ENCODE measurements at regions not wholly inside any gene's neighbourhood (a gene's known extent, or its start where the extent isn't known, plus 50 kb on each side); places are given as distances from the start of the nearest gene placed in this dataset.

GRCh38 chr13:58318495-58319167 is 687.1 kb downstream of the PCDH17 start:
- ChIA-PET CTCF (no interaction called here), POLR2A (no interaction called here)
- Histone ChIP-seq H3K4me3 (ENCODE audit: low read length) (no peak overlapping the region), H3K36me3 (ENCODE audit: insufficient read depth, low read length) (no peaks in the 10 kb centered on the region), H3K9me3 (ENCODE audit: control insufficient read depth in 1 of 2, insufficient read depth in 1 of 2, low read length in 2 of 2) (peaks cover 0 to 9% of the 10 kb centered on the region in 2 experiments), H3K27me3 (ENCODE audit: control insufficient read depth in 1 of 2, insufficient read depth in 2 of 2, low read length in 2 of 2) (no peaks in the 10 kb centered on the region), H3K4me1 (ENCODE audit: insufficient read depth, low read length) (no peaks in the 10 kb centered on the region), H3K27ac (ENCODE audit: low read depth in 1 of 2, low read length in 2 of 2) (no peak overlapping the region)
- ATAC-seq (ENCODE audit: poor library complexity) (no peak), DNase-seq (no peak)
- no peaks in the 10 kb centered on the region for H3K4me1 Mint-ChIP-seq (ENCODE audit: low read depth)
- no peak overlapping the region for H3K4me3 Mint-ChIP-seq
- no peaks in the 10 kb centered on the region for H3K36me3 Mint-ChIP-seq (ENCODE audit: low read depth)
- H3K27me3 Mint-ChIP-seq, result no peaks in the 10 kb centered on the region
- intact Hi-C loops (cut with DNase I, micrococcal nuclease), result no loop called here
- no peak for TF ChIP-seq CTCF (IDR thresholded peaks at IDR 0.05)
- H3K27ac Mint-ChIP-seq, result no peak overlapping the region
- H3K9me3 Mint-ChIP-seq, result peaks cover 2% of the 10 kb centered on the region

GRCh38 chr13:58324161-58324560 is 692.6 kb downstream of the PCDH17 start:
- Mint-ChIP-seq H3K9me3 (peaks cover 2% of the 10 kb centered on the region), H3K4me1 (ENCODE audit: low read depth) (no peaks in the 10 kb centered on the region), H3K27ac (no peak overlapping the region), H3K36me3 (ENCODE audit: low read depth) (no peaks in the 10 kb centered on the region), H3K4me3 (no peak overlapping the region), H3K27me3 (no peaks in the 10 kb centered on the region)
- intact Hi-C loops (cut with DNase I, micrococcal nuclease), result no loop called here
- H3K27ac ChIP-seq (ENCODE audit: low read depth in 1 of 2, low read length in 2 of 2), result no peak overlapping the region
- ChIA-PET CTCF (no interaction called here), POLR2A (no interaction called here)
- H3K4me3 ChIP-seq (ENCODE audit: low read length), result no peak overlapping the region
- H3K4me1 ChIP-seq (ENCODE audit: insufficient read depth, low read length), result no peaks in the 10 kb centered on the region
- H3K36me3 ChIP-seq (ENCODE audit: insufficient read depth, low read length), result no peaks in the 10 kb centered on the region
- no peaks in the 10 kb centered on the region for H3K9me3 ChIP-seq (ENCODE audit: control insufficient read depth in 1 of 2, insufficient read depth in 1 of 2, low read length in 2 of 2)
- peak in 1 of 14 experiments; percentile 11 for DNase-seq
- no peaks in the 10 kb centered on the region for H3K27me3 ChIP-seq (ENCODE audit: control insufficient read depth in 1 of 2, insufficient read depth in 2 of 2, low read length in 2 of 2)
- ATAC-seq (ENCODE audit: poor library complexity), result no peak
- no peak for TF ChIP-seq CTCF (IDR thresholded peaks at IDR 0.05)

GRCh38 chr13:58329746-58330145 is 698.2 kb downstream of the PCDH17 start:
- H3K4me3 Mint-ChIP-seq, result no peak overlapping the region
- Histone ChIP-seq H3K9me3 (ENCODE audit: control insufficient read depth in 1 of 2, insufficient read depth in 1 of 2, low read length in 2 of 2) (no peaks in the 10 kb centered on the region), H3K27me3 (ENCODE audit: control insufficient read depth in 1 of 2, insufficient read depth in 2 of 2, low read length in 2 of 2) (no peaks in the 10 kb centered on the region), H3K4me1 (ENCODE audit: insufficient read depth, low read length) (no peaks in the 10 kb centered on the region), H3K36me3 (ENCODE audit: insufficient read depth, low read length) (no peaks in the 10 kb centered on the region), H3K27ac (ENCODE audit: low read depth in 1 of 2, low read length in 2 of 2) (no peak overlapping the region), H3K4me3 (ENCODE audit: low read length) (no peak overlapping the region)
- H3K27ac Mint-ChIP-seq, result no peak overlapping the region
- ChIA-PET CTCF (no interaction called here), POLR2A (no interaction called here)
- peaks cover 2% of the 10 kb centered on the region for H3K9me3 Mint-ChIP-seq
- no peak for TF ChIP-seq CTCF (IDR thresholded peaks at IDR 0.05)
- no peaks in the 10 kb centered on the region for H3K36me3 Mint-ChIP-seq (ENCODE audit: low read depth)
- ATAC-seq (ENCODE audit: poor library complexity) (no peak), DNase-seq (no peak)
- no peaks in the 10 kb centered on the region for H3K27me3 Mint-ChIP-seq
- H3K4me1 Mint-ChIP-seq (ENCODE audit: low read depth), result no peaks in the 10 kb centered on the region
- intact Hi-C loops (cut with DNase I, micrococcal nuclease), result no loop called here

Data from CD4-positive, alpha-beta T cell (primary cell).